SHP77 treated with DMSO at 0.1 percent for 48 hours (cell line): ENCODE measurements at regions not wholly inside any gene's neighbourhood (a gene's known extent, or its start where the extent isn't known, plus 50 kb on each side); places are given as distances from the start of the nearest gene placed in this dataset.
"Not testable (repeated sequence)": the region's sequence is repeated elsewhere in the genome, so short reads cannot be mapped to it uniquely, and the experiment has no call there.

Source experiments
- DNase-seq: peaks from one replicate; lab custom pipeline; 2025; lab: John Stamatoyannopoulos, UW

DNA sequence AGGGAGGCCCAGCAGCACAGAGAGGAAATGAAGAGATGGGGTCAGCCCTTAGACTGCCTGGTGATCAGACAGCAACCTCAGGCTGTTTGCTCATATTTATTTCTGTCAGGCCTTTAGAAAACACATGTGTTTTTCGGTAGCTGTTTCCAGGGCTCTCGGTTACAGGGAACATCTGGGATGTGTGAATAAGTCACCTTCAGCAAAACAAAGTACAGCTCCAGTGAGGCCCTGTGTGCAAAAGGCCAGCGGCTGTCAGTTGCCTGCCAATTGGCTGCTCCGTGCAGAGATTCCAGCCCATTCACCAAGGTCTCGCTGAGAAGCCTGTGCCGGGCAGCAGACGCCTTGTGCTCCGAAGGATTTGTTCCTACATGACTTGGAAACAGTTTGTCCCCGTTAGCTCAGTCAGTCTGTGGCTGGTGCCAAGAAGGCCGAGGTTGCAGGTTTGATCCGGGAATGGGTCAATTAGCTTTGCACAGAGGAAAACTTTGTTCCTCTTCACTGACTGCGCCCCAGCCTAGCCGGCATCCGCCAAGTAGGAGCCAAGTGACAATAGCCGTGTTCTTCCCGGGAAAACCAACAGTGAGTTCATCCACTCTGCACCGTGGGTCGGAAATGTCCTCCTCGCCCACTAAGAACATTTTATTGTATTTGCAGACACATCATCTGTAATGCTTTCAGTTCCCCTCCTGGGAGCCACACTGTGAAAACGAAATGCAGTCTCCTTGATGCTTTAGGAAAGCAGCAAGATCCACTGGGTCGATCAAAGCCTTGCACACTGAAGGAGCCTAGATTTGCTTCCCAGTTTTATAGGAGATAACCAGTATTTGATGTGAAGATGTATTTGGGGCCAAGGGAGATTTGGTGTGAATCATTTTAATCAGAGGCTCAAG, 315.4 kb upstream of the CDYL start:
- no peak for DNase-seq

DNA sequence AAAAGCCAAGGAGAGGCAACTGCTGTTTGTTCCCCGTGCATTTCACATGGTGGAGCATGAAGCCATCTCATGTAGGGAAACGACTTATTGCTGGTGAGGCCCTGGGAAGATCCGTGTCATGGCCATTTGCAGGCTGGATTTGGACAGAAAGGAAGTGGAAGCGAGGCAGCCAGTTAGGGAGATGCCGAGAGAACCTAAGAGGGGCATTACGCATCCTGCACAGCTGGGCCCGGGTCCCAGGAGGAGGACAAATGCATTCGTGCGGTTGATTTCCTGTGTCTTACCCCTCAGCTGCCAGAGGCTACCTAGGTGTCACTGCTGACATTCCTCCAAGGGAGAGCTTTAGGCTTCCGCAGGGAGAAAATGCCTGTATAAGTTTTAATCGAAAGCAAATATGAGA, 316.2 kb upstream of the CDYL start:
- DNase-seq = no peak

DNA sequence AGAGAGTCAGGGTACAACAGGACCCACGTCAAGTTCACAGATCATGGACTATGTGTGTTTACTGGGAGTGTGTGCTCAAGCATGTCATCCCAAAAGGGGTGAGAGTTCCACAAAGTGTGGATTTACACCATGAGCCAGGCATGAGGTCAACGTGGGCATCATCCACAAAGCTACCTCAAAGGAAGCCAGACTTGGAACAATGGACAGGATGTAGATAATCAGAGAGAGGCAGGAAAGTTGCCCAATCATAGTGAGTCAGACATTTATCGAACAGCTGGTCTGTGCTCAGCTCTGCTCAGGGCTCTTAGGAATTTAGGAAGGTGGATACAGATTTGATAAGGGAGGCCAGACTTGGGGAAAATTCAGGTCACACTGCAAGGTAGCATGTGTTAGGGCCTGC, 317.2 kb upstream of the CDYL start:
- DNase-seq = no peak

DNA sequence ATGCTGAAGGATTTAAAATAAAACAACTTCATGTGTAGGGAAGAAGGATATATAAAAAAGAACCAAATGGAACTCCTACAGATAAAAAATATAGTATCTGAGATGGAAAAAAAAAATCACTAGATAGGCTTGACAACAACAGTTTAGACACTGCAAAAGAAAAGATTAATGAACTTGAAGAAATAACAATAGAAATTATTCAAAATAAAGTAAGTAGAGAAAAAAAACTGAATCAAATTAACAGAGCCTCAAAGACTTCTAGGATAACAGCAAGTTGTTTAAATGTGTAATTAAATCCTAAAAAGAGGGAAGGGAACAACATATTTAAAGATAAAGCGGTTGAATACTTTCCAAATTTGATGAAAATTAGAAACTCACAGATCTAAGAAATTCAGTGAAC, 316.3 kb upstream of the ECI2 start:
- DNase-seq = no peak

DNA sequence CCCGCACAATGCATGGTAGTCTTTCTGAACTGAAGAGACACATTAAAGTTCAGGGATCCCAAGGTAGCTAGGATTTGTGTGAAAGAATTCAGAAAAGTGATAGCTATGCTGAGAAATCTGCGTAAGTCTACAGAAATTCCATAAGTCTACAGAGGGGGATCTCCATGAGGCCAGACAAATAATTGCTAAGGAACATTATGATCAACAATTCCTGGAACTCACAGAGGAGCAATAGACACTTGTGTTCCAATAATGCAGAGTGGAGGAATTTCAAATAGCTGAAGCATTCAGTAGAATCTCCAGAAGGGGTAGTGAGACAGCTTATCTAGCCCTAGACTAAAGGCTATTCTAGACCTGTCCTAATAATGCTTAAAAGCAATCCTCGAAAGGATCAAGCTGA, 315.7 kb upstream of the ECI2 start:
- no peak for DNase-seq

DNA sequence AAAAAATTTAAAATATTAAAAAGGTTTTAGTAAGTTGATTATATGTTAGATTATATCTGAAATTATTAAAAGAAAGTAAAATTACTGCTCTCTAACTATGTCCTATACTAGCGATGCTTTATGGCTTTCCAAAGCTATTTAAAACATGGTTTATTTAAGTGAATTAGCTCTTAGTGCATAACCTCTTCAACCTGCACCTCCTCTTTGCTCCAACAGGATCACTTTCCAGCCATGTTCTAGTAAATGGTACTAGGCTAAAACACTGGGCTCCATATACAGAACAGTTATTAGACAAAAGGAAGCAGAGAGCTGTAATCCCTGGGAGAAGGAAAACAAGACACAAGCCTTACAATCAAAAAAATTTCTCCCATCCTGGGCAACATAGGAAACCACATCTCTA, 314.9 kb upstream of the ECI2 start:
- DNase-seq = no peak

DNA sequence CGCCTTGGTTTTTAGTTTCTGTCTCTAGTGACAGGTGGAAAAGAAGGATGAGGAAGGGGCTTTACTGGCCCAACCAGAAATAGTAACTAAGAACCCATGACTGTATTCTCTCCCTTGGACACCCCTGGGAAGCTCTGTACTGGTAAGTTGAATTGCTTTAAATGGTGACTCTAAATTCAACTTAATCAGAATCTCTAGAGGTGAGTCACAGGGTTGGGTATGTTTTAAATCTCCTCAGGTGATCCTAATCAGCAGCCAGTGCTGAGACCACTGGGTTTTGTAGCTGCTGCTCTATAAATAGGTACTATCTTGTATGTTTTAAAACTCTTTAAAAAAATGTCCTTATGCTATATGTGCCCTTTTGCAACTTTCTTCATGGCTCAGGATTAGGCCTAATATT, 314.0 kb upstream of the ECI2 start:
- no peak for DNase-seq

DNA sequence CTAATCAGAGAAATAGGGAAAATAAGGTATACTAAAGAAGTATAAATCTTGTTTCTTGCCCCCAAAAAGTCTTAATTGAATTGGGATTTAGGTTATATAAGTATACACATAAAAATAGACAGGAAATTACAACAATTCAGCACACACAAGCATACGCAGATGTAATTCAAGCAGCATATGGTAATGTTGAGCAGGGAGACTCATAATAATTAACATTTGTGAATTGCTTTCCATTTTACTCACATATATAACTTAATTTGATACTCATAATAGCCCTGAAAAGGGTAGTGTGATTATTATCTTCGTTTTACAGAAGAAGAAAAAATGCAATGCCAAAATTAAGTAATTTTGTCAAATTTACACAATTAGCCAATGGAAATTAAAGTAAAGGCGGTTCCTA, 313.5 kb upstream of the ECI2 start:
- no peak for DNase-seq

DNA sequence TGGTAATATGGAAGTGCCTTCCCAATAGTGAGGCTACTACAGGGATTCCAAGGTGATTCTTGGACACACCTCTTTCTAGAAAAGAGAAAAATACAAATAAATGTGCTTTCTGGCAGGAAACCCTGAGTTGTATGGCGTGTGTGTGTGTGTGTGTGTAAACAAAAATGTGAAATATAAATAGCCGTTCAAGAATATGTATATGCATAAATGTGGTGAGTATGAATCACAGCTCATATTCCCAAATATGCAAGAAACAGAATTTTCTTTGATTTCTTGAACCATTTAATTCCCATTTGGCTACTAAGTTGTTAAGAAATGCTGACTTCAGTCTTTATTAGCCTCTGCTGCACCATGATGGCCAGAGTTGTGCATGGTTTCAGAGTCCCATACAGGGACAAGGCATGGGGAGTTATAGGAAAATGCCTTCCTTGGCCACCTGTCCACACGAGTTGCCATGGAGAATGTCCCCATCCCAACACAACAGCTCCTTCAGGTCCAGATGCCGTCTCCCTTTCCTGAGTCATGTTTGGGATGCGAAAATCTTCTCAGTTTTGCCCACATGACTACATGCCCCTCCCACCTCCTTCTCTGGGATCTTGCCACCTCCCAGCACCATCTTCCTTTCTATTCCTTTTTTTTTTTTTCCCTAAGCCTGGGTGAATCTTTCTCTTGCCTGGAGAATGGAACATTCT, 312.4 kb upstream of the ECI2 start:
- DNase-seq = no peak

DNA sequence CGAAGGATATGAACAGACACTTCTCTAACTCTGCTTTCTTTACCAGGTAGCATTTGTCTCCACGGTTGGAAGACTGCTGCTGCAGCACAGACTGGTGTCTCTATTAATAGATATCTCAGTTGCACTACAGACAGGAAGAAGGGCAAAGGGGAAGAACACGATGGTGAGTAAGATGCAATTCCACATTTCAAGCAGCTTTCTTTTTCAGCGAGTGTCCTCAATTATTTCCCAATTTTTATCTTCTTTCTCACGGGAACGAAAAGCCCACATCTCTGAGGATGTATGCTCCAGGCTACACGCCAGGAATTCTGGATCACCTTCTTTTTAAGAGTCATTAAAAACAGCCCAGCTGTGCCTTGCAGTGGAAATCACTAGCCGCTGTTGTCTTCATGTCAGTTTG, 311.6 kb upstream of the ECI2 start:
- no peak for DNase-seq

DNA sequence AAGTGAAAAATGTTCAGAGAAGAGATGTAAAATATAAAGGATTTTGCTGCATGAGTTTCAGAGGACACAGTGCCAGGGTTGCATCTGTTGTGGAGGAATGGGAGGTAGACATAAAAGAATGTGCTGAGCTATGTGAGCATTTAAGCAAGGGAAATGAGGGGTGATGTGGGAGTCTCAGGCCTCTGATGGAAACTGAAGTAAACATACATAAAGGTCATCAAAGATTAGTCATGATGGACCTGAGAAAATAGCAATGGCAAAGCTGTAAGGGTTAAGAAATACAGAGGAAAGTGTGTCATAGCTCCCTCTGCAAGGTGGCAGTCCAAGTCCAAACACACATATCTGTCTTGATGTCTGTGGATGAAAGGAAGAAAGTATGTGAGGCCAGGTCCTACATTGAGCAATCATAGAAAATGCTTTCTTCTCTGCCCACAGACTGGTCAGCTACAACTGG, 306.6 kb upstream of the ECI2 start:
- no peak for DNase-seq

DNA sequence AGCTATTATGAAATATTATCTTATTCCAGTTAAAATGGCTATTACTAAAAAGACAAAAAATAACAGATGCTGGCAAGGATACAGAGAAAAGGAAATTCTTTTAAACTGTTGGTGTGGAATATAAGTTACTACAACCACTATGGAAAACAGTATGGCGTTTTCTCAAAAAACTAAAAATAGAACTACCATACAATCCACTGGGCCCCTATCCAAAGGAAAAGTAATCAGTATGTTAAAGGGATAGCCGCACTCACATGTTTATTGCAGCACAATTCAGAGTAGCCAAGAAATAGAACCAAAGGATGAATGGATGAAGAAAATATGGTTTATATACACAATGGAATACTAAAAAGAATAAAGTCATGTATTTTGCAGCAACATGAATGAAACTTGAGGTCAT, 303.8 kb upstream of the ECI2 start:
- no peak for DNase-seq

DNA sequence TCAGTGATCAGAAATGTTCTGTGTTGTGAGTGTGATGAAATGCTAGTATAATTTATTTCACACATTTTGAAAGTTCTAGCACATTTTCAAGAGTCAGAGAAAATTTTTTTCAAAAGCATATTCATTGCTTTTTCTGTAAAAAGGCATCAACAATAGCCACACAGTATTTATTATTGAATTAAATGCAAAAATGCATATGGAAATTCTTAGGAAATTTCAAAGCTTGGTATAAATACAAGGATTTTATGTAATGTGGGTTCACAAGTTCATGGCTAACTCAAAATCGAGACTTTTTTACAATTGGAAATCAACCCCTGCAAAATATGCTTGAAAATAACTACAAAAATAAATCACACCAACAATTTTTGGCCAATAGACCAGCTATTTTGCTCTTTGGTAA, 302.0 kb upstream of the ECI2 start:
- DNase-seq = no peak

DNA sequence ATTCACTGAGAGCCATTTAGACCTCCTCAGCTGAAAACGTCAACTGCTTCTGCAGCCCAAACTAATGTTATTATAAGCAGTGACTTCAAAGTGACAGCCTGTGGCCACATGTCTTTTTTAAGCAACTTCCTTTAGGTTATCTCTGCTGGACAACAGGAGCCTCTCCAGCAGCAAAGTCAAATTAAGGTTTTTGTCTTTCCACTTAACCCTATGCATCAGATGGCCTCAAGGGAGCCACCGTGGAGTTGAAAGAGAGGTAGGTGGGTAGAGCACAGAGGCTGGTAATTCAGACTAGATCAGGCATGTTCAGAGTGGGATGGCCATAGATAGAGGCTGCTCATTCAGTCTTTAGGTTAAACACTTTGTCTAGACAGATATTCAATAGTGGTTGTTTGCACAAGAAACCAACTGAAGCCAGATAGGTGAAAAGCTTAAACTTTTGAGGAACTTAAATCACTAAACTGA, 300.6 kb upstream of the ECI2 start:
- DNase-seq = no peak

DNA sequence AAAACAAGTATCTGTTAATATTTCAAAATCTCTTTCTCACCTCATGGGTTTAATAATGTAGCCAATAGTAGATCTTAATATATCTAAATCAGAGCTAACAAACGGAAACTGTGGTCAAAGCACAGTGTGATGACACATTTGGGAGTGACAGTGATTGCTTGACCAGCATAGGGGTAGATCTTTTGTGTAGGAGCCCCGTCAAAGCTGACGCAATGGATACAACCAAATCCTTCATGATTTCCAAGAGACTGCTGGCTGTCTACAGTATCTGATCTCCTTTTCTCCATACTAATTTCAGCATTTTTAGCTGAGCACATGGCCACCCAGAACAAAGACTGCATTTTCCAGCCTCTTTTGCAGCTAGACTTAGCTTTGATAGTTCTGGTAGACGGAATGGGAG, 299.3 kb upstream of the ECI2 start:
- DNase-seq = no peak

DNA sequence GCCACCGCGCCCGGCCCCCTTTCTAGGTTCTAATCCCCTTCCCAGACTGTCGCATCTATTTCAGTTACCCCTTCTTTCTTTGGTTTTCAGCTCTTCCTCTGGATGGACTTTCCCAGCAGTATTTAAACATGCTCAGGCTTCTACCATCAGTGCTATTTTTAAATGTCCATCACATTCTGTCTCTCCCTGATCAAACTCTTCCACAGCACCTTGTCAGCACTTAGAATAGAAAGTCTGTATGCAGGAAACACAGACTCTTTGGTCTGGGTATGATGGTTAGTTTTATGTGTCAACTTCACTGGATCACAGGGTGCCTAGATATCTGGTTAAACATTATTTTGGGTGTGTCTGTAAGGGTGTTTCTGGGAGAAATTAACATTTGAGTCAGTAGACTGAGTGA, 297.8 kb upstream of the ECI2 start:
- DNase-seq = no peak

DNA sequence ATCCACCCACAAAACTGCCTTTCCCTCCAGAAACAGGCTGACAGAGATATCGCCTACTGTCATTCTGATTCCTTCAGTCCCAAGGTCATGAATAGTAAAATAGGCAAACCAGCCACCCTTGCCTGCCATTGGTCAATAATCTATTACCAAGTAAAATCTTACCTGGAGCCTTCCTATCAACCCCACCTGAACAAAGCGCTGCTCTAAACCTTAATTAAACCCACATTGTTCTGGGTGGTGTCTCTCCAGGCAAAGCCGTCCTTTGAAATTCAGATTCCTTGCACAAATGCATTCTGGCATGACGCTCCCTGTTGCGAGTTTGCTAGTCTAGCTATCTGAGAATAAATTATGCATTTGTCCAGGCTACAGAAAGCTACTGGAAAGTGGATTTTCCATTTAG, 291.6 kb upstream of the ECI2 start:
- DNase-seq = no peak

DNA sequence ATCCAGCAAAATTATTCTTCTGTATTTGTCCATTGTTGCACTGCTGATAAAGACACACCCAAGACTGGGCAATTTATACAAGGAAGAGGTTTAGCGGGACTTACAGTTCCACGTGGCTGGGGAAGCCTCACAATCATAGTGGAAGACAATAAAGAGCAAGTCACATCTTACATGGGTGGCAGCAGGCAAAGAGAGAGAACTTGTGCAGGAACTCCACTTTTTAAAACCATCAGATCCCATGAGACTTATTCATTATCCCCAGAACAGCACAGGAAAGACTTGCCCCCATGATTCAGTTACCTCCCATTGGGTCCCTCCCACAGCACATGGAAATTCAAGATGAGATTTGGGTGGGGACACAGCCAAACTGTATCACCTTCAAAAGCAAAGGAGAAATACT, 286.5 kb upstream of the ECI2 start:
- DNase-seq = no peak

DNA sequence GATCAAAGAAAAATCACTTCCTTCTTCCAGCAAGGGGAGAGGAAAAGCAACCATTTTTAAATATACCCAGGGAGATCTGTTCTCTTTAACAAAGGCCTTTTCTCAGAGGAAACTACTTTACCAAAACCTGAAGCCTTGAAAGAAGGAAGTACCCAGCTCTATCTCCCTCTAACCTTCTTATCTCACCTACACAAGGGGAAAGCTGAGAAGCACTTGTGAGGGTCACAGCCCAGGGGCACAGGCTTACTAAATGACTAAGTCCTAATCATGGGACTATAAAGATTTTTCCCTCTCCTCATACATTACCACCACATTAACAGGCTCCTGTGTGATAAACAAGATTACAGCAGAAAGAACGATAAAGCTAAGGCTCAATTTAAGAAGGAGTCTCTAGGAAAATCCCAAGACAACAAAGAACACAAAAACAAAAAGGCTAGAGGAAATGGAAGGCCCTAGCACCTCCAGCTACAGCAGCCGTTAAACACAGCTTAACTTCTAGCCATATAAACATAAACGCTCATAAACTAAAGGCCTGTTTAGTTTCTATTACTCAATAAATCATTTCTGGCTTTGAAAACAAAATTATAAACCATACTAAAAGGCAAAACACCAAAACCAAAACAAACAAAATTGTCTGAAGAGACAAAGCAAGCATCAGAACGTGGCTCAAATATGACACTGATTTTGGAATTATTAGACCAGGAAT, 284.9 kb upstream of the ECI2 start:
- no peak for DNase-seq

DNA sequence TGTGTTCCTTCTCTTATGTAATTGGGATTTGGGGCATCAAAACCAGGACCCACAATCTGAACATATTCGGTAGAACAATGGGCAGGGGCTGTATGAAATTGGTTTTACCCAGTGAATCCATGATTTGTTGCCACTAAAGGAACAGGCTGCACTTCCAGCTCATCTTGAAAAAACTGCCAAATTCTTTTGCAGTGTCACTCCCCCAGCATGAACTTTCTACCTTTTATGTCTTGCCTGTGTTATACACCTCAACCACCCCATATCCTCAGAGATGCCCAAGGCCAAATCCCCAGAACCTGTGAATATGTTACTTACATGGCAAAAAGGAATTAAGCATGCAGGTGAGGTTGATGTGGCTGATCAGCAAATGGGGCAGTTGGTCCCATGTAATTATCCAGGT, 280.2 kb upstream of the ECI2 start:
- no peak for DNase-seq

DNA sequence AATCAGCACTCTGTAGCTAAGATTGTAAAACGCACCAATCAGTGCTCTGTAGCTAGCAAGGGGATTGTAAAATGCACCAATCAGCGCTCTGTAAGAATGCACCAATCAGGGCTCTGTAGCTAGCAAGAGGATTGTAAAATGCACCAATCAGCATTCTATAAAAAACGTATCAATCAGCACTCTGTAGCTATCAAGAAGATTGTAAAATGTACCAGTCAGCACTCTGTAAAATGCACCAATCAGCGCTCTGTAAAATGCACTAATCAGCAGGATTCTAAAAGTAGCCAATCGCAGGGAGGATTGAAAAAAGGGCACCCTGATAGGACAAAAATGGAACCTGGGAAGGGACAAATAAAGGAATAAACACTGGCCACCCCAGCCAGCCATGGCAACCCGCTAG, 278.7 kb upstream of the ECI2 start:
- not testable (repeated sequence) for DNase-seq

DNA sequence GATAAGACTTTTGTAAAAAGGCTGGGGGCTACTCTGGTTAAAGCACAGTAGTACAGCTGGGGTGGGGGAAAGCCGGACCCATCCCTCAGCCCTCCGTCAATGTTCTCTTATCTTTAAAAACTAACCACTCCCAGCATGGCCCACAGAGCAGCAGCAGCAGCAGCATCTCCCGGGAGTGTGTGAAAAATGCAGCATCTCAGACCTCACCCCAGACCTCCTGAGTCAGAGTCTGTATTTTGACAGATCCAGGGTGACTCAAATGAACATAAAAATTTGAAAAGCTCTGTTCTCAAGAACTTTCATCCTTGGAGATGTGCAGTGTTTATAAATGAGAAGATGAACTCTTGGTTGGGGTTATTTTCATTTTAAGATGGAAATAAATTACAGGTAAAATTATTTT, 277.7 kb upstream of the ECI2 start:
- DNase-seq = no peak

DNA sequence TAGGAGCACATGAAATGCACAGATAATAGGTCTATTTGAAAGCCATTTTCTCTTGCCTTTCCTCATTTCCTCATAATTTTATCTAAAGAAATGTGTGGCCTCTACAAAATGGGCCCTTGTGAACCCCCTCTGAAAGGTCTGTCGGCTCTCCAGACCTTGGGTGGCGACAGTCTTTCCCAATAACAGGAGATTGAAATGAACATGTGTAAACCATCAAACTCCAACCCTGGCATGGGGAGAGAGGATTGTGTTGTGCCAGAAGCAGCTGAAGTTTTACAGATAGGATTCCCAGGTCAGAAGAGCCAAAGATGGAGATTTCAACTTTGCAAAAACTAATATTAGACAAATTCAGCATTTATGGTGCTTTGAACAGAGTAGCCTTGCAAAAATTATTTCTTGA, 277.1 kb upstream of the ECI2 start:
- DNase-seq = no peak
